ENCODE measurements at regions not wholly inside any gene's neighbourhood (a gene's known extent, or its start where the extent isn't known, plus 50 kb on each side); places are given as distances from the start of the nearest gene placed in this dataset.
"Not testable (repeated sequence)": the region's sequence is repeated elsewhere in the genome, so short reads cannot be mapped to it uniquely, and the experiment has no call there.

DNA sequence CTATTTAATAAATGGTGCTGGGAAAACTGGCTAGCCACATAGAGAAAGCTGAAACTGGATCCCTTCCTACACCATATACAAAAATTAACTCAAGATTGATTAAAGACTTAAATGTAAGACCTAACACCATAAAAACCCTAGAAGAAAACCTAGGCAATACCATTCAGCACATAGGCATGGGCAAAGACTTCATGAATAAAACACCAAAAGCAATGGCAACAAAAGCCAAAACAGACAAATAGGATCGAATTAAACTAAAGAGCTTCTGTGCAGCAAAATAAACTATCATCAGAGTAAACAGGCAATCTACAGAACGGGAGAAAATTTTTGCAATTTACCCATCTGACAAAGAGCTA is 267.9 kb downstream of the HINT1 start:
- not testable (repeated sequence) for TF ChIP-seq CTCF (IDR thresholded peaks at IDR 0.05; ENCODE audit: low read depth, low read length); EZH2phosphoT487 (IDR thresholded peaks at IDR 0.05; ENCODE audit: low read depth)
